GM21390 (cell line): ENCODE measurements at regions not wholly inside any gene's neighbourhood (a gene's known extent, or its start where the extent isn't known, plus 50 kb on each side); places are given as distances from the start of the nearest gene placed in this dataset.

Experiments used
- ATAC-seq: cut with Tn5 transposase; IDR thresholded peaks from one replicate; pipeline ENCODE4 v1.9.1; 2021; ENCODE audit not compliant: unreplicated experiment

DNA sequence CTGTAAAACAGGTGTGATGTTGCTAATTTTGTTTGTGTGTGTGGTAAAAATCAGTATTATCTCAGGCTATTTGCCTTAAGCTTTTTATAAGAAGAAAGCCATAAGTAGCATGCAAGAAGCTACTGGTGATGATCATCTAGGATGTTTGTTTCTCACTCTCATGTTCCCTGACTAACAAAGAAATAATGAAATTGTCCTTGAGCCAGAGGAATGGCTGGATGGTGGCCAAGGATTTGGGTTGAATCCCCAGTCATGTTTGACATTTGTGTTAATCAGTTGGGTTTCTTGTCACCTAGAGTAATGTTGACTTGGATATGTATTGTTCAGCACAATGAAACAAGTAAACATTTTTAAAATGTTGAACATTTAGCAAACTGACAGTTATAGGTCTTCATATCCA, 496.8 kb upstream of the ZEB2 start:
- no peak for ATAC-seq

DNA sequence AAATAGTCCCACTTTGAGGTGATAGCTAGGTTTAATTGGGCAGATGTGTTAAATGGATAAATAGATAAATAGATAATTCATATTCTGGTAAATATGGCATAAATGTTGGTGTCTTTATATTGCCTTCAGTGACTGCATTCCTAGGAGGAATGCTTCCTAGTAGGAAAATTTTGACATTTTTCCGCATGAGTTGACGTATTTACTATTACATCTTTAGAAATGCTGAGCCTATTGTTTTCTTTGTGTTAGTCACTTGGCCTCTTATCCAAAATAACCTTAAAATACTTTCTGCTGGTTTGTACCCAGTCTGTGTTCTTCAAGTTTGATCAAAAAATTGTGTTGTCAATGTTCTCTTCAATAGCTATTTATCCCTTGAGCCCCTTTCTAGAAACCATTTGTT, 495.6 kb upstream of the ZEB2 start:
- no peak for ATAC-seq

DNA sequence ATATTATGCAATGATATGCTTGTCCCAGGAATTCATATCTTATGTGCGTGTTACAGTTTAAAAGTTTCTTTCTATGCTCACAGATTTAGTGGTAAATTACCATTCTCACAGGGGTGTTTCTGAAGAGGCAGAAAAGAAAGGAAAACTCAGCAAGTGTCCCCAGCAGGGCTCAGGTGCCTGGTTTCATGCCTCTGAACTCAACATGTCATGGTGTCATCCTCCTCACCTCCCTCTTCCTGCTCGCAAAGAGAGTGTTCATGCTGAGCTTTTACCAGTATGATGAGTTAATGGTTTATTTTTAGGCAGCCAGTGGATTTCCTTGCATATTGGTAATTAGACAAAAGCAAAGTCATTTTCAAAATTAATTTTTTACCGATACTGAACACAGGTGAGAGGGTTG, 492.9 kb upstream of the ZEB2 start:
- ATAC-seq = no peak

DNA sequence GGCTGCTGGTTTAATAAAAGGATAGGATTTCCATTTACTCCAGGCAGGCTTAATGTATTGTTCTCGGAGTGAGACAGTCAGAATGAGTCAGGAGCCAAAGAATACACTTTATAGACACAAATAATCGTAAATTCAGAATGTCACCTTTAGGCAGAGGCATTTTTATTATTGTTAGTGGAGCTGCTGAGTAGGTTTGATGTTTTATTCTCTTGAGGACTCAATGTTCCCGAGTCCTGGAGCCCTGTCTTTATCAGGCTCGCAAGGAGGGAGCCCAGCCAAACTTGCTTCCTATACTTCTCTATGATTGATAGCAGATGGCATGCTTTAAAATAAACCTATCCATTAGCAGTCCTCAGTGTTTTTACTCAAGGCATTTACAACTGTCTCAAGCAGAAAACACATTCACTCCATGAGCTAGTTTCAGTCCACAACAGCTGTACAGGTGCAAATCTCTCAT, 492.3 kb upstream of the ZEB2 start:
- ATAC-seq = no peak

DNA sequence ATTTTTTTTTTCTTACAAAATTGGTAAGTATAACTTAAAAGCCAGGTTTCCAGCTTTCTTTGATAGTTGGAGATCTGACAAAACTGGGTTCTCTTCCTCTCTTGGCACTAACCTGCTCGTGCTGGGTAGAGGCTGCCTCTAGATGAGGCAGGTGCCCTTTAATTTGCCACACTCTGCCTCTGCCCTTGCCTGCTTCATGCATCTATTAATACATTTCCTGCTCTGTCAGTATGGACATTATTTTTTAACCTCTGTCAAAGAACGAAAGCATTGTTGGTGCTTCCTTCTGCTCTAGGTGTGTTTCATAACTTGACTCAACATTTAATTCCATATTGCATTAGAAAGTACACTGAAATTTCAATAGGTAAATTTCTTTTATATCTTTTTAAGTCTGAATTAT, 490.7 kb upstream of the ZEB2 start:
- no peak for ATAC-seq

DNA sequence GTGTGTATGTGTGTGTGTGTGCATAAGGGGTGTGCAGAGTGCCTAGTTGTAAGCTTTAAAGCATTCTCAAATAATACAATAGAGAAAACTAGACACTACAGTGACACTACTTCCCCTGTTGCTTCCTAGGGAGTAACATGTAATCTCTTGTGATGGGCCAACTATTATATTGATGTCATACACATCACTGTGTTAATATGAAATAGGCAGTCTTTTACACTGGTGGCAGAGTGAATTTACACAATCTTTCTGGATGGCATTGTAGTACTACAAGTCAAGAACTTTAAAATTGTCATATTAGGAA, 488.0 kb upstream of the ZEB2 start:
- ATAC-seq = no peak

DNA sequence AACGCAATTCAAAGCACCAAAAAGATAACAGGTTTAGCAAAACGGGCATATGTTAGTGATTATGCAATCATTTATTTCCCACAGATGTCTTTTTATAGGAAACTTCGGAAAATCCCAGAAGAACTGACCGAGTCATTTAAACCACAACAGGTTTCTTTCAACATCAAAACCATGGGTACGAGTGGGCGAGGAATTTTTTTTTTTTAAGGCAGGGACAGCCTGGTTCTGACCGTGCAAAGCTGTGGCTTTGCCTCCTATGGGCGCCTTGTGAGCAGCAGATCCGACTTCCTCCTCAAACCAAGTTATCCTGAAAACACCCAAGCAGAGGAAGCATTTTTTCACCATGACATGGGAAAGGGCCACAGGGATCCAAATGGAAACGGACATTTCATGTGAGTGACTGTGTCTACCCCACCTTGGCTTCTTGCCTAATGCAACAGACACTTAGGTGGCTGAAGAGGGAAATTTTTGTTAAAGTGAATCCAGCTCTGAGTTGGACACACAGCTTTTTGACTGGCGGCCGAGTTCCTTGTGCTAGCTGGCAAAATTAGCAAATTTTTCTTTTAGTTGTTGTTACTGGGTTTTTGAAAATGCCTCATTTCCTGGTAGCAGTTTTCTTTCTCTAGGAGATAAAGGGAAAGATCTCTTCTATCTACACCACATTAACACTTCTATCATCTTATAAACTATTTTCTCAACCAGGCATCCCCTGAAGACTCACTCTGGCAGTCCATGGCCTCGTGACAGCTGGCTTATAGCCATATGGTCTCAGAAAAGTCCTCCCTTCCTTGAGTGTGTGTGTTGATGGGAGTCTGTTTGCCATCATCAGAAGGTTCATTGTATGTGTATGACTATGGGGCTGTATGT, 487.4 kb upstream of the ZEB2 start:
- no peak for ATAC-seq

DNA sequence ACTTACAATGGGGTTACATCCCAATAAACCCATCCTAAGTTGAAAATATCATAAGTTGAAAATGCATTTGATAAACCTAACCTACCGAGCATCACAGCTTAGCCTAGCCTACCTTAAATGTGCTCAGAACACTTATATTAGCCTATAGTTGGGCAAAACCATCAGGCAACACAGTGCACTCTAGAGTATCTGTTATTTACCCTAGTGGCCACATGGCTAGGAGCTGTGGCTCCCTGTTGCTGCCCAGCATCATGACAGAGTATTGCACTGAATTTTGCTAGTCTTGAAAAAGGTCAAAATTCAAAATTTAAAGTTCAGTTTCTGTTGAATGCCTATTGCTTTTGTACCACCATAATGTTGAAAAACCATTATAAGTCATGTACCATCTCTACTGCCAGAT, 482.7 kb upstream of the ZEB2 start:
- ATAC-seq = no peak

DNA sequence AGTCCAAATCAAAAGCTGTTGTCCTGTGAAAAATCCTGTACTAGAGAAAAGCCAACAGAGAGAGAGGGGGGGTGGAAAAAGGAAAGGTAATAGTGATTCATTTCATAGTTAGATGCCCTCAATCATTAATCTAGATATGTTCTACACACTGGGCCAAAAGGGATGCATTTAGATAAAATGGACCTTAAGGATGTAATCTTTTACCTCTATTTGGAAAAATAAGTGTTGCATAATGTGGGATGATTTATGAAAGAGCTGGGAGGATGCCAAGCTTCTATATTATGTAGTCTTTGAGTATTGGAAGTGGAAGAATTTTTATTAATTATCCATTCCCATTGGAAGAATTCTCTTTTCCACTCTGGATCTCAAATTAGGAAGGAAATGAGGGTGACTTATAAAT, 480.5 kb upstream of the ZEB2 start:
- no peak for ATAC-seq

DNA sequence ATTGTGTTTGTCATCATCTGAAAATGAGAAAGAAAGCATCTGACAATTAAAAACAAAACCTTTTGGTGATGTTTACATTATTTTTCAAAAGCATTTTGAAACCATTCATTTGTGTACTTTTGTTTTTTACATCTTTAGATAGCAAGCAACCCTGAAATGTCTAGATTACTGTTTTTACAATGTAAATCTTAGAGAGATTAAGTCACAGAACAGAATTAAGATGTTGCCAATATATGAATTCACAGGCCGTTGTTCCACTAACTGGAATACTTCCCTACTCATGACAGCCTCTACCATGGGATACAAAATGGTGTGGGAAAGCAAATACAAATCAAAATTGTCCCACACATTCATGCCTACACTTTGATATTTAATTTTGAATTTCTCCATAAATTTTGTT, 480.0 kb upstream of the ZEB2 start:
- no peak for ATAC-seq

DNA sequence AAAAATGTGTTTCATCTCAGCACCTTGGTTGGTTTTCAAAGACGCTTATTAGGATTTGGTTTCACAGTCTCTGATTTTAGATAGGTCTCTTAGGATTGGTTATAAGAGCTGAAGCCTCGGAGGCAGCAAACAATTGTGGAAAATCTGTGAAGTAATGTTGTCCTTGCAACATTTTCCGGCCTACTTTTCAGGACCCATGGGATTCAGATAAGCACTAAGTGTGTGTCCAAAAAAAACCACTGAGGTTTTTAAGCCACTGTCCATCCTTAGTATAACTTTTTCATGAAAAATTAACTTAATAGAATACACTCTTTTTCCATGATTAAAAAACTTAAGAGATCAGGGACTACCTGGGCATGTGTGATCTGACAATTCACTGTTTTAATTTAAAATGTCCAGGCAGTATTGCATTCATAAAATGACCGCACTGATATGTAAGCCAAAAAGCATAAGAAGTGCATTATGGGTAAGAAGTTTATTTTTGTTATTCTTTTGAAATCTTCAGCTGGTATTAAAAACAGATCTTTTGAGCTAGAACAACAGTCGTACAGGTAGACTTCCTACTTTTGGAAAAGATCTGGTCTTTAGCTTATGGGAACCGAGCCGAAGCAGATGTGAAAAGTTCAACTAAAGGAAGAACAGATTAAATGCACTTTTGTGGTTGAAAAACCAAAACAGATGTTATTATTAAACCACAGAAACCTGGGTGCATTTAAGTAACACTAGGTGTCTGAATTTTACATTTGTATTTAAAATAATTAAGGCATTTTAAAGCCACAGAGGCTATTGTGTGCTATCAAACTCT, 479.4 kb upstream of the ZEB2 start:
- ATAC-seq = no peak

DNA sequence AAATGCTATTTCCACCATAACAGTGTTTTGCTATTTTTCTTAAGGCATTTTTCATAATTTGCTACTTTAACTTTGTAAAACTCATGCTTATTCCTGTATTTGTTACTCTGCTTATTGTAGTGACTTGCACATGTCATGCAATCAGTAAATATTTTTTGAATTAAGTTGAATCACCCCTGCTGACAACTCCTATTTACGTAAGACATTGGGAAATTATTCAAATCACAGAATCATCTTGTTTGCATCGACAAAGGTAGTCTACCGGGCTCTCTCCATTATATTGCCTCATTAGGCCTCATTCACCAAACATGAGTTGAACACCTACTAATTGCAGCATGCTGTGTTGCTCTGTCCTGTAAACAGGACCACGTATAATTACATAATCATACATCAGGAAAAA, 478.5 kb upstream of the ZEB2 start:
- no peak for ATAC-seq

DNA sequence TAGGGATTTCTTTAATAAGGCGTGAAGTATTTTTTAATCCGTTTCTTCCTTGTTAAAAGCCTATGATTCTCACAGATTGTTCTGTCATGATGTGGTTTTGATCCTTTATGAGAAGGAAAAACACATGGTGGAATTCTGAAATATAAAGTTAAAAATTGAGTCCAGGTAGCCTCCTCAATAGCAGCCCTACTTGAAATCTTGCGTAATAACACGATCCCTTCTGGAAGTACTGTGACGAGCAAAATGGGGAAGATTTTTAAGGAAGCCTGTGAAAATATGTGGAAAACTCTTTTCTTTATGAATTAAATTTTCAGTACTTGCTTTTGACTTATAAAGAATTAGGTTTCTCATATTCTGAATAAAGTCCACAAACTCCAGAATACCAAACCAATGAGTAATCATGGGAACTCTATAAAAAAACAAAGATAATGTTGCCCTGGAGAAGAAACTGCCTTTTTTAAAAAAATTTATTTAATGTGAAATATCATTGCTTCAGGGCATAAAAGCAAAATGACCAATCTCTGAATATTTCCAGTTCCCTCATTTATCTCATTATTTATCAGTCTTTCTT, 476.4 kb upstream of the ZEB2 start:
- no peak for ATAC-seq

DNA sequence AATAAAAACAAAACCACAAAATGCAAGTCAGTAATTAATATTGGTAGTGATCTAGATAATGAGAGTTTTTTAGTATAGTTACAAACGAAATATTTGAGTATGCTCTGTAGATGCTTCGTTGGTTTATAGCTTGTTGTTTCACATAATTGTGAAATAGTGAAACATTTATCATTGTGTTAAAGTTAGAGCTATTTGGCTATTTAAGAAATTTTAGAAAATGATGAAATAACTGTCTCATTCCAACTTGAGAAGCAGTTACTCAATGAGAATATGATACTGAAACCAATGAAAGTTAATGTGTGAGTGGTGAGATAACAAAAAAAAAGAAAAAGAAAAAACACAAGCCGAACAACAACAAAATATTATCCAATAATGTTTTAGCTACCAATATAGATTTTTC, 475.6 kb upstream of the ZEB2 start:
- no peak for ATAC-seq

DNA sequence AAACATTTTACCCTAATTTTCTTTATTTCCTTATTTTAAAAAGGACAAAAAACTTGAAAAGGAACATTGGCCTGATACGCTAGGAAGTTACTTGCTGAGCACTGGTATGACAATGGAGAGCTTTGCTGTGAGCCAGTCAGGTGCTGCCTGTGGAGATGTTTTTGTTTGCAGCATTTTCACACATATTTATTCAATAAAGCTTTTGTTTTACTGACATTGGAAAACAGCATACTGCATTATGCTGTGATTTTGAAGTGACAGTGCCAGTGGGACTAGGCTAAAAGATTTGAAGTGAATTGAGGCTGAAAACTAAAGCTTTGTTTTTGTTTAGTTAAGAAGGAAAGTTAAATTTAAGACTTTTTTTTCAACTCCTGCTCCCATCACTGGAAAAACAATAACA, 470.7 kb upstream of the ZEB2 start:
- no peak for ATAC-seq

DNA sequence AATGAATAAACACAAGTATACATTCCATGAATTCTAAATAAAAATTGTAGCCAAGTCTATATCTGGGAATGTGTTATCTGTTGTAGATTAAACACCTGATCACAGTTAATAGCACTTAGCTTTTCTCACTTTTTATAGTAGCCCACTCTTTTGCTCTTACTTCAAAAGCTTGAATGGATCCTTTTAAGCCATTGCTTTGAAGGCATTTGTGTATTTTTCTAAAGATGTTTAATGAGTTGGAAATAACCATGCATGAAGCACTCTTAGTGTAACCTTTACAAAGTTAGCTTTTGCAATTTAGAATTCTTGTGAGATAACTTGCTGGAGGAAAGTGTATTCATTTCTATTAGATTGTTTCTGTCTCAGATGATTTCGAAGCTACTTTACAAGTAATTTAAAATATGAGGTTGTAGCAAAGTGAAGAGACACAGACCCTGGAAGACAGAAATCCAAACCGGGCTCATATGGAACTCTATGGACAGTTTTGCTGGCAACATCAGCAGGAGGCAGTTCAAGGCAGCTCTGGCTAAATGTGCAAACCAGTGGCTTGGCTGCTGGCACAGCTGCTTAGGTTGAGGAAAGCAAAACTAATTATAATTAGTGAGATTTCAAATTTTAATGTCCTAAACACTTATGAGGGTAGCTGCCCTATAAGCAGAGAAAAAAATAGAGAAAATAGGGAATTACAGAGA, 469.8 kb upstream of the ZEB2 start:
- ATAC-seq = no peak

DNA sequence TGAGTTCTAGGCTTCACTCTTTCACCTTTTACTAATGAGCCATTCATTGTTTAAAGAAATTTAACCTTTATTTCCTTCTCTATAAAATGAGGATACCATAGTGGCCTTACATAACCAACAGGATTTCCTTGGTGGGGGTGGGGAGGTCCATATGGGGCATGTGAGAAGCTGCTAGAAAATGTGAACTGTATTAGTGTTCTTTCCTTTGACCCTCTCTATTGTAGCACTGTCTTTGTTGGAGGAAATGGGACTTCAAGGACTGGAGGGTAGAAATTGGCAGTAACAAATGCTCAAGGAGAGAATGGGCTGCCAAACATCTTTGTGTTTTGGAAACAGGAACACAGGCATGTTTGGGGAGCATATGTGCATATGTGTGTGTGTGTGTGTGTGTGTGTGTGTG, 468.7 kb upstream of the ZEB2 start:
- ATAC-seq = no peak

DNA sequence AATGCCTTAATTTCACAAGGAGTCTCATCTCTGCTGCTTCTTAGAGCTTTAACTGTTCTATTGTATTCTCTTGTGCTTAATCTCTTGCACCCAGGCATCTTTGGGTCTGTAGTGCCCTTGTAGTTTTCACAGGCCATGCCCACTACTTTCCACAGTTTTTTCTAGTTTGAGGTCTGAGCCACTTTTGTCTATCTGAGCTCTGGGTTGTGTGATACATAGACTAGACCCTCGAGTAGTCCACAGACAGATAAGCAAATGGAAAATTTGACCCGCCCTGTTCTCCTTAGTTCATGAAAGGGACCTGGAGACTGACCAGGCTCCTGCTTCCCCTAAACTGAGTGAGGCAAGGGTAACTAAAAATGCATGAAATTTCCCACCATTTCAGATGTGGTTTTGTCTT, 466.8 kb upstream of the ZEB2 start:
- no peak for ATAC-seq

DNA sequence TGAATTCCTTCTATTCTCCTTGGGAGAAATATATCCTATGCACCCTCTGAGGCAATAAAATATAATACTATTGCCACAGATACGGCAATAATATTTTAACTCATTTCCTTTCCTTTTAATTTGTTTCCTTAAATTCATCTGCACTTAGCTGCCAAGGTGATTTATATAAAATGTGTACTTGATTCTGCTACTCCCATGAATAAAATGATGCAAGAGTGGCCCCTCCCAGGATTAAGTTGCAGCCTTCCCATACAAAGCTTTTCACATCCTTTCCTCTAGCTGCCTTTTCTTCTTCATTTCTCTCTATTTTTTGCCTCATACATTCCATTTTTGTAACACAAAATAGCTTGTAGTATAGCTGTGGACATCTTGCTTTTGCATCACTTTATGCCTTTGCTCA, 464.1 kb upstream of the ZEB2 start:
- ATAC-seq = no peak

DNA sequence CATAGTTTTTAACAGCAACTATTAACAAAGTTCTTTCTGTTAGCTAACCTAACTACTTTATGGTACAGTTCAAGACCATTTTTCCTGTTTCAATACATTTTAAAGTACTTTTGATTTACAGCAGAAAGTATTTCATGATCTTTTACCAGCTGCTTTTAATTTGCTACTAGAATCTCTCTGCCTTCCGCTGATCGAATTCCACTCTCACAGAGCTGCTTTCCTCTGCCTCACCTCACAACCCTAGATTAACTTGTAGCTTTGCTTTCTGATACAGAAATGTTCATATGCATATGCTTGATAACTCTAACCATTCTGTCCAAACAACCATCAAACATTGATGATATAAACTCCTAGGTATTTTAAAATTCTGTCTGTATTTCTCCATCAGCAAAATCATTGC, 463.2 kb upstream of the ZEB2 start:
- no peak for ATAC-seq

DNA sequence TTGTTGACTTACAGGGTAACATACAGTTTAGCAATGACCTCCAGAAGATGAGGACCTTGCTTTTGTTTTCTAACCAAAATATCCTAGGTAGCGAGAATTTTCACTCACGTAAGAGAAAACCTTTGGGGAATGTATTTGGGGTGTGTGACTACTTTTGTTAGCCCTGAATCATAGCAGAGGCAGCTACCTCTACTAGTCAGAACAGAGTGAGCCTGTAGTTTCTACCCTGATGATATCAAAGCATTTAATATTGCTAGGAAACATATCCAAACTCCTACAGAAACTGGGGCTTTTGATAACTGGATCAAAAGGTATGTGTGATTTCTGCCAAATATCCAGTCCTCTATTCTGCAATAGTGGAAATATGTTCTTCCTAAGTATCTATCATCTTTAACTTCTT, 462.6 kb upstream of the ZEB2 start:
- ATAC-seq = no peak

DNA sequence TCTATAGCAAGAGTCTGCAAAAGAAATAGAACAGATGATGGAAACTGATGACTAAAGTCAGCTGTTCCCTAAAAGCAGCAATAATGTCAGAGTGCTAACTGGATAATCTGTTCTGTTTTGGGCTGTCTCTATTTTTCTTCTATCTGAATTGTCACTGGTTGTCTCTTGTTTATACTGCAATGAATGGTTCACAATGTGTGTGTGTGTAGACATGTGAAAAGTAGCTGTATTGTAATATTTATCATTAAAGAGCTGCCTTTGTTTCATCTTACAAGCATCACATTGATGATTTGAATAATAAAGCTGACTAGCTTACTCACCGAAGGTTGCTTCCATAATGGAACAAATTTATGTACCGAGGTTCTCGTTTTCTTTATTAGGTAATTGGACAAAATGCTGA, 456.0 kb upstream of the ZEB2 start:
- no peak for ATAC-seq
